HG03442 (cell line): ENCODE measurements at regions not wholly inside any gene's neighbourhood (a gene's known extent, or its start where the extent isn't known, plus 50 kb on each side); places are given as distances from the start of the nearest gene placed in this dataset.

Experiments
- ATAC-seq: cut with Tn5 transposase; IDR thresholded peaks from one replicate; pipeline ENCODE4 v1.9.1; 2021; ENCODE audit warnings: mild to moderate bottlenecking, moderate library complexity; ENCODE audit not compliant: unreplicated experiment

DNA sequence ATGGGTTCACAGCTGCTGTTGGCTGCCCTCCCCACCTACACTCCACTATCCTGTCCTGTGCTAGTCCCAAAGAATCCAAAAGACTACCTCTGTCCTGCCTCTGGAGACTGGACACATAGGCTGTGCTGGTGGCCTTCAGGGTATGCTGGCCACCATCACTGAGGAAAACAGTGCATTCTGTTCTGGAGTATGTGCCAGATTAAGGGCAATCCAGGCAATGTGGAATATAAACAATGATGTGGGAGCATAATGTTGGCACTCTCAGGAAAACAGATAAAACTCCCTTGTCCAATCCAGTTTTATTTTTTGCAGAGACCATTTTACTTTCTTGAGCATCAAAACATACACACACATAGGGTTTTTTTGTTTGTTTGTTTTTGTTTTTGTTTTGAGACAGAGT, 94.3 kb downstream of the GLUL start:
- ATAC-seq: no peak

DNA sequence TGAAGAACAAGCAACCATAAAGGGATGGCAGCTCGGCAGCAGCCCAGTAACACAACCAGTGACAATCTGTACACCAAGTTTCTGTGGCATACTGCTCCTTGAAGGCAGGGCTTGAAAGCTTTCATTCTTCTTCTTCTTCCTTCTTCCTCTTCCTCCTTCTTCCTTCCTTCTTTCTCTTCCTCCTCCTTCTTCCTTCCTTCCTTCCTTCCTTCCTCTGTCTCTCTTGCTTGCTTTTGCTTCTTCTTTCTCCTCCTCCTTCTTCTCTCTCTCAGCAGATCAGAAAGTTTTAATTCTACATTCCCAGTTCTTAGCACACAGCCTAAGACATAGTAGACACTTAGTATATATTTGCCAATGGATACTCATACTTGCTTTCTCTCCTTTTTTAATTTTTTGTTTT, 95.9 kb downstream of the GLUL start:
- ATAC-seq: no peak

DNA sequence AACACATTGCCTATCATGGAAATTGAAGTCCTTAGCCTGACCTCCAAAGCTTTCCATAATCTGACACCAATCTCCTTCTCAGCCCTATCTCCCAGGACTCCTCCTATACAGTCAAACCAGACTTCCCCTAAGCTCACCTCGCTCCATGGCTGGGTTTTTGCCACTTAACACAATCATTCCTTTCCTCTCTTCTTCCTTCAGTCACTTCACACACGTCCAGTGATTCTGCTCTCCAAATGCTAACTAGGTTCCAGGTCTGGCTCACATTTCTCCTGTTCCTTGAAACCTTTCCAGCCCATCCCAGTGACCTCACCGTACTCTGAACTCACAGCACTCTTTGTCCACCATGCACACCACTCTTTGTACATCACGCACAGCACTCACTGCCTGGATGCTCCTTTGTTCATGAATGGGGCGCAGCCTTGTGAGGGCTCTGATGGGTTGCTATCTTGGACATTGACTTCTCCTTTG, 98.4 kb downstream of the GLUL start:
- no peak for ATAC-seq

DNA sequence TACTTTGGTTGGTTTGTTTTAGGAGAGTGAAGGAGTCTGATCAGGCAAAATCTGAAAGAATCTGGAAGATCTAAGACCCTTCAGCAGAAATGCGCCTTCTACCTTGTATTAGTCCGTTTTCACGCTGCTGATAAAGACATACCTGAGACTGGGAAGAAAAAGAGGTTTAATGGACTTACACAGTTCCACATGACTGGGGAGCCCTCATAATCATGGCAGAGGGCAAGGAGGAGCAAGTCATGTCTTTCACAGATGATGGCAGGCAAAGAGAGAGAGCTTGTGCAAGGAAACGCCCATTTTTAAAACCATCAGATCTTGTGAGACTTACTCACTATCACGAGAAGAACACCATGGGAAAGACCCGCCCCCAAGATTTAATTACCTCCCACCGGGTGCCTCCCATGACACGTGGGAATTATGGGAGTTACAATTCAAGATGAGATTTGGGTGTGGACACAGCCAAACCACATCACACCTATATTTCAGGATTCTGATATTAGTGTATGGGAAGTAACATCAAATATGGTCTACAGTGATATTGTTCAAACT, 99.3 kb downstream of the GLUL start:
- ATAC-seq: no peak

DNA sequence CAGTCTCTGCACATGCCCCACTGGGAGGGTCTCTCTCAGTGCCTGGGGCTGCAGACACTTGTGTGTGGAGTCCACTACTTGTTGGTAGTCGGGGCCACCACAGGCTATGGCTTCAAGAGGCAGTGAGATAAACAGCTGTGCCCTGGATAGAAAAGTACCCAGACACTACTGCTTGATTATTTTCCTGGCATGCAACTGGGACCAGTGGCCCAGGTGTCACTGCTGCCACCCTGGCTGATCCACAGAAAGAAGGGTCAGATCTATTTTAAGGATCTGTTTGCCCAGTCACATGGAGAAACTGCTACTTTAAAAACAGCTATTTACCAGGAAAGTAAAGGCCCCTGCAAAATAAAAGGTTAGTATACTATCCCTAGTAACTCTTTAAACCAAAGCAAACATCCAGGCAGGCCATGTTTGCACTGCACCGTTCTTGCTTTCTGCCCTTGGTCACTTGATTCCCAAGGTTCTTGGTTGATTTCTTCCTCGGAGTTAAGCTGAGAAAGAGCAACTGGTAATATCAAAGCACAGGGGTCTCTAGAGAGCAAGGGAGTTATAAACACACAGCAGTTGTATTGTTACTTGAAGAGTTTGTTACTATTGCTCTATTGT, 99.9 kb downstream of the GLUL start:
- no peak for ATAC-seq

DNA sequence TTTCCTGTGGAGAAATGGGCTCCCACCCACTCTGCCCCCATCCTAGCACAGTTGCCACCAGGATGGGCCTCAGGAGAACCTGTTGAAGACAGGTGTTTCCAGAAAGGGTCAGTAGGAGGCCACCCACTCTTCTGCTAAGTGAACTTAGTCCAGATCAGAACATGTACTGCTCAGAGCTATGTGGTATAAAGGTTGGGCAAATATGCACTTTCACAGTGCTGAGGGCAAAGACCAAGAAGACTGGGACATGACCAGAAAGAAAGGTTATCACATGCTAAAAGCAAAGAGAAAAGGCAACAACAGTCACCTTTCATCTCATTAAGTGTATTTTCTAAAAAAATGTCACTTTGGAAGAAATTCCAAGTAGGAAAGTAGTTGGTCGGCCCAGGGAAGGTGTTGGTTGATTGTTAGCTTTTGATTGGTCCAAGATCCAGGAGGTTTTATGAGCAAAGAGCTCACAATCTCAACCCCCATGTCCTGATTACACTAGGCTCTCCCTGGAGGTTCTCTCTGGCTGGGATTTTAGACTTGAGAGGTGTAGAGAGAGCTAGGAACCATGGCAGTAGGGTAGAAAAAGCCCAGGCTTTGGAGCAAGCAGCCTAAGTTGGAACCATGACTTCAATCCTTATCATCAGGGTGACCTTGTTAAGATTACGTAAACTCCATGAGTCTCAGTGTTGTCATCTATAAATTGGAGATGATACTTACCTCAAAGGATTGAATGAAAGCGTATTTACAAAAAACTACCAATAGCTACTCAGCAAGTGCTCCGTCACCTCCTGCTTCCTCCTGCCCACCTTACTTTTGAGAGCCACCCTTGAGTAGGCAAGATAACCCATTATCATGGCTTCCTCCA, 102.6 kb downstream of the GLUL start:
- ATAC-seq: no peak

DNA sequence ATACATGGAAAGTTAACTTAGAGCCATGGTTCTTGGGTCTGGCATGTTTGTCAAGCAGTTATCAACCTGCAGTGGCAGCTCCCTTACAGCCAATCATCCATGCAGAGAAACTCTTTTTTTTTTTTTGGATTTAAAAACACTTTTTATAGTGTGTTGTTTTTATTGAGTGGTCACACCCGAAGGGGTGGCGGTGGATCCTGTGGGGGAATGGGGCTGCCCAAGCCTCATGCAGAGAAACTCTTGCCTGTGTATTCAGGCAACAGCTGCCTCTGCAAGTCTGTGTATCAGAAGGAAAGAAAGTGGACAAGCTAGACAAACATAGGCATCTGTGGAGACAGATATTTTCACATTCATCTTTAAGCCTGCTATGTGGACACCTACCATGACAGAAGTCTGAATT, 104.8 kb downstream of the GLUL start:
- no peak for ATAC-seq

DNA sequence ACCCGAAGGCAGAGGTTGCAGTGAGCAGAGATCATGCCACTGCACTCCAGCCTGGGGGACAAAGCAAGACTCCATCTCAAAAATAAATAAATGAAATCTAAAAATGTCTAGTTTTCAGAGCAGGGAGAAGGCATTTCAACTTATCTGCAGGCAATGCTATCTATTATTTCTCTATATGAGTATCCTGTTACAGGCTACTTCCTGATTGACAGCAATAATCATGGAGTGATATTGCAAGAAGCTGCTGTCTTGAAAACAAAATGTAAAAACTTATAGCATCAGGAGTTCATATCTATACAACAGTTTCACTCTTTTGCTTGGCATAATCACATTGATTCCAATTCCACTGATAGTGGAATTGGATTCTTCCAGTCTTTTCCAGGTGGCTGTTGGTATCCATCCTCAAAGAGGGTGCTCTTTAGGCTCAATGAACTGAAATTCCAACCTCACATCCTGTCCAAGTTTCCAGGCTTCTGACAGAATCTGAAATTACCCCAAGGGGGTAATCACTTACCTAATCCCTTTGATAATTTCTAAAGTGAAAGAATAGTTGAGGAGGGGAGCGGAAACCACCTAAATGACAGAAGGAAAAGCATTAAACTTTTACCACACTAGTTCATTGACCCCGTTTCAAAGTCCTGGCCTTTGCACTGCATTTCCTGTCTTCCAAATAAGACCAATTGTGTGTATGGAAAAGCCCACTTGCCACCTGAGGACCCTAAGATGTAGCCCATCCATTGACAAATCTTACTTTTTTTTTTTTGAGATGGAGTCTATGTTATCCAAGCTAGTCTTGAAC, 107.6 kb downstream of the GLUL start:
- ATAC-seq: no peak

DNA sequence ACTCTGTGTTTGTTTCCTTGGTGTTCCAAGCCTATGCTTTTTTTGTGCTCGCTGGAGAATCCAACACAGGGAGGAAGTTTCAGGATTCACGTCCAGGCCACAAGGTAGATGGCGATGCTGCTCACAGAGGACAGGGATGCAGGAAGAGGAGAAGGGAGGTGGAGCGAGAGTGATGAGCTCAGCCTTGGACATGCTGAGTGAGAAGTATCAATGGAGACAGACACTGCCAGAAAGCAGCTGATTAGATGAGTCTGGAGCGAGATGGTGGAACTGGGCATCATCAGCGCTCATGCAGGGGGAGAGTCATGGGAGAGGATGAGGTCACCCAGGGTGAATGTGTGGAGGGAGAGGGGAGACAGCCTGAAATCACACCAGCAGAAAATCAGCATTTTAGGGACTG, 110.0 kb downstream of the GLUL start:
- ATAC-seq: no peak

DNA sequence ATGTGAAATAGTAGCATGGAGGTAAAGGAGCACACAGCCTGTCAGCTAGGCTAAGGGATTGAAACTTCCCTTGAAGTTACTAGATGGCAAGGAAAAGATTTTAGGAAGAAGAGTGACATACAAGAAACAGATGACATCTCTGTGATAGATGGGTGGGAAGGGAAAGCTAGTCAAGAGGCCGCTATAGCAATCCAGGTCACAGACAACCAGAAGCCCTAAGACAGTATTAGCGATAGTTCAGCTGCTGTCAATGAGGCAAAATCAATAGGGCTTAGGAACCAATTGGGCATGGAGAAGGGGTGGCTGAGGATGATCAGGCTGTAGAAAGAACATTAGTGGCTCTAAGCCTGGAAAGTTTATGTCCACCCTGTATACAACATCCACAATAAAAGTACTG, 111.1 kb downstream of the GLUL start:
- no peak for ATAC-seq

DNA sequence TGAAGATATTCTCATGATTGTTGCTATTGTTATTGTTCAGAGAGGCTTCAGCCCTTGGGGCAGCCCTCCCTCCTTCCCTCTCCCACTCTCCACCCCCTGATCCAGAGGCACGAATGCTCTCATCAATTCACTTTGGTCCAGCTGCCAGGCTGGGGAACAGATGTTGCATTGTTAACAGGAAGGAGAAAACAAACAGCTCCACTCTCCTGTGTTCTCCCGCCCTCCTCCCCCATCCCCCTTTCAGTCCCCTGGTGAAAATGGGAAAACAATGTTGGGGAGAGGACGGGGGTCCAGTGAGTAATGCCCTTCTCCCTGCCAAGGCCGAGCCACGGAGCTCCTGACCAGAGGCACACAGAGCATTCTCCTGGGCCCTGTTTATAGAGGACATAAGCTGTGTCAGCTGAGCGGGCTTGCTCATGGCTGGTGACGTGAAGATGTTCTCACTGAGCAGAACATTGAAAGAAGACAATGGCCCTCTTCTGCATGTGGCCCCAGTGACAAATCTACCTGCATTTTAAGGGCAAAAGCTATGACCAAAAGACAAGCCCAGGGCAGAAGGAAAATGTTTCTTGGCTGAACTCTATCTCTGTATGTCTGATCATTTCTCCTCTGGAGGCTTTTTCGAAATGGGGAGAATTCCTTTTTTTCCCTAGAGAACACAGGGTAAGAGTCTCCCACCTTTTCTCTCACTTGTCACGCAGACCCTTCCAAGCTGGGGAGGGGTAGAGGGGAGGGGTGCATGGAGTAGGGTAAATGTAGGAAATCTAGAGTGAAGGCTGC, 111.7 kb downstream of the GLUL start:
- no peak for ATAC-seq

DNA sequence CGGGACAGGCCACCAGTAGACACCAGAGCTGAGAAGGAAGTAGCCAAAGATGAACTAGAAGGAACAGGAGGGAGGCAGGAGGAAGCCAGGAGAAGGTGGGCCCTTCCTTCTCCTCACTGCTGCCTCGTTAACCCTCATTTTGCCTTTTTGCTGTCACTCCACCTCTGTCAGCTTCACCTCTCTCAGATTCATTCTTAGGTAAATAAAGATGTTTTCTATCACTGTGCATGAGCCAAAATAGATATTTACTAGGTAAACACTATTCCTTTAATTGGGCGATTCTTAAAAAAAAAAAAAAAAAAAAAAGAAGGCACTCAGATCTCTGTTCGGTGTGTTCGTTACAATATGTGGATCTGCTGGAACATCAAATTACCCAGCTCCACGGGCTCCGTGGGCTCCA, 112.3 kb downstream of the GLUL start:
- ATAC-seq: no peak

DNA sequence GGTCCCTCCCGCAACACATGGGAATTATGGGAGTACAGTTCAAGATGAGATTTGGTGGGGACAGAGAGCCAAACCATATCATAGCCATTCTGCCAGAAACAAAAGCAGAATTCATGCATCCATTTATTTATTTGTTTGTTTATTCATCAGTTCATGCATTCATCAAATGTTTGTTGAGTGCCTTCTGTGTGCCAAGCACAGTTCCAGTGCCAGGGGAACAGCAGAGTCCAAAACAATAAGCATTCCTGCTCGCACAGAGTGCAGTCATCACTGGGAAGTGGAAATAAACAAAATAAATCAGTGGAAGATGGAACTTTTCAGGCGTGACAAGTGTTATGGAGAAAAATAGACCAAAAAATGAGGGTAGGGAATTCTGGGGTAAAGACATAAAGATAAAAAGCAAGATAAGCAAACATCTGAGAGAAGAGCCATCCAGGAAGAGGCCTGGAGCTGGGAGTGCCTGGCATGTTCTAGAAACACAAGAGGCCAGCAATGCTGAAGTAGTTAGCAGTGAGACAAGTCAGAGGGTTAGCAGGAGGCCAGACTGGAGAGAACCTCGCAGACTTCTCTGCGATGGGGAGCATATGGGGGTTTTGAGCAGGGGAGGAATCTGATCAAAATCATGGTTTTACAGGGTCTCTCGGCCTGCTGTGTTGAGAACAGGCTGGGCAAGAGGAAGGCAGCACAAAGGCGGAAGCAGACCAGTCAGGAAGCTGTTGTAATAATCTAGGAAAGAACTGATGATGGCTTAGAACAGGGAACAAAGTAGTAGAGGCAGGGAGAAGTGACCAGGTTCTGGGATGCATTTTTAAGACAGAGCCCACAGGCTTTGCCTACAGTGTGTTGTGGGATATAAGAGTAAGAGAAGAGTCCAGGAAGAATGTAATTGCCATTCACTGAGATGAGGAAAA, 113.2 kb downstream of the GLUL start:
- ATAC-seq: no peak

DNA sequence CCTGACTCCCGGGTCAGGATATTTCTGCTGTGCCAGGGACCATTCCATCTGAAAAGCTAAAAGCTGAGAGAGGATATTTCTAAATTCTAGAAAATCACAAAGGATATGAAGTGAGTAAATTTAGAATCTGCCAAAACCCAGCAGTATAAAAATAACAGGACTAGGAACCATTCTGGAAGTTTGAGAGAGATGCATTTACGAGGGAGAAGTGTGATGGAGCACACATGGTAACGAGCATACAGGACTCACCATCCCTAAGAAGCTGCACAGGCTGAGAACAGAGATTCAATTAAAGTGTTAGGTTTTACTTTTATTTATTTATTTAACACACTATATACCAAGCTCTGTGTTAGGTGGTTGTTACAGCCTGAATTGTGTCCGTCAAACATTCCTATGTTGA, 116.3 kb downstream of the GLUL start:
- ATAC-seq: no peak

DNA sequence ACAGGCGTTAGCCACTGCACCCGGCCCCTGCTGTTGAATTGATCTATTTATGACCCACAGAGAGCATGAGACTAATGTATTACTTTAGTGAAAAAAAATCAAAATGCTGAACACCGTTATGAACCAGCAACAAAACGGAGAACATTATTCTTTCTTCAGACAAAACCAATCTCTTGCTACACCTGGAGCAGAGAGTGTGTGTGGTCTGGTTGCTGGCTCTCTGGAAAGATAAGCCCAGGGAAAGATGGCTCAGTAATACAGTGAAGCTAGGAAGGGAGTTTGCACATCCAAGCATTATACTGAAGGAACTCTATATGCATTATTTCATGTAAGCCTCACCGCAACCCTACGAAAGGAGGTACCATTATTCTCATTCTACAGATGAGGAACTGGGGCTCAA, 117.0 kb downstream of the GLUL start:
- ATAC-seq: no peak

DNA sequence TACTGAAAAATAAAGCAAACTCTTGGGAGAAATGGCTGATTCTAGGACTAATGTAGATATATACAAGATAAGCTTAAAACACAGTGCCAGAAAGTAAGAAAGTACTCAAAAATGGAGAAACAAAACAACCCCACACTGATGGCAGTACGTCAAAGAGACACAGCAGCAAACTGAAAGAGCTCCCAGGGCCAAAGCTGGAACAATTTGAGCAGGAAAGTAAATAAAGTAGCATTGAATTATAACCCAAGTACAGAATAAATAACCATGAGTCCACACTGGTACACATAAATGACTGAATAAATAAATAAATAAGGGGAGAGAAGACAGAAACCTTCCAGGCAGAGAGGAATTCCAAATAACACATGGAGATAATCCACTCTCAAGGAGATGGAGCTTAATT, 120.9 kb downstream of the GLUL start:
- no peak for ATAC-seq

DNA sequence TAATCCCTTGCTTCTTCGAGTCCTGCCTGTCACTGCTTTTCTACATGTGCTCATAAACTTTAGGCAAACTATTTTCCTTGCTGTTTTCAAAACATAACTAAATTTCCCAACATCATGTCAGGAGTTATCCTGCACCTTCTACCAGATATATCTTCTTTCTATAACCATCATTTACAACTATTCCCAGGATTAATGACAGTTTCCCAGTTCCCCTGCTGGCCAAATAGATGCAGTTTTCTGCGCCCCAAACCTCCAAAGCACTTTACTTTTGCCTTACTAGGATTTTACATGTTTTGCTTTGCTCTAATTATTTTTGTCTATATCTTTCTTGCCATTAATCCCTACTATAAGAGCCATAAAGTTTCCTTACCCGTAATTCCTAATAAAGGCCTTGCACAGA, 122.5 kb downstream of the GLUL start:
- no peak for ATAC-seq

DNA sequence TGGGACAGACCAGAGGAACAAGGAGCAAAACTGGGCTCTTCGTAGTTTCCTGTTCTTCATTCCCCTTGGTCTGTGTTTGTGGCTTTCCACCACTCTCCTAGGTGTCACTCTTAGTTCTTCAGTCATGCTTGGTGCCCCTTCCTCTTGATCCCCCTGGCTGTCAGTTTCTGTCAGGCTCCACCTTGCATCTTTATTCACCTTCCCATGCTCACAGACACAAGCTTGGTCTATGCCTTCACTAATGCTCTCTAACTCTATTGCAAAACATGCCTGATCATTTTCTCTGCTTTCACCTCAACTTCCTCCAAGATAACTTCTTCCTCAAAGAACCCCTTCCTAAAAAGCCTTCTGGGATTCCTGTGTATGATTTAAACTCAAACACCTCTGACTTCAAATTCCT, 122.9 kb downstream of the GLUL start:
- ATAC-seq: no peak

DNA sequence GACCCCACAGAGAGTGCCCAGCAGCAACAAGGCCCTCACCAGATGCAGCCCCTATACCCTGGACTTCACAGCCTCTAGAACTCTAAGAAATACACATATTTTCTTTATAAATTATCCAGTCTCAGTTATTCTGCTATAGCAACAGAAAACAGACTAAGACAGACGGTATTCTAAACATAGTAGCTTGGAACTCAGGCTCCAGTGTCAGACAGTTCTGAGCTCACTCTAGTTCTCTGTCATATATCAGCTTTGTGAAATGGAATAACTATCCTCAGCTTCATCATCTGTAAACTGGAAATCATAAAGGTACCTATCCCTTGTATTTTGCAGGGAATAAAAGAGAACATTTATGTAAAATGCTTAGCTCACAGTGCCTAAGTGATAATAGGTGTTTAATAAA, 127.4 kb downstream of the GLUL start:
- no peak for ATAC-seq

DNA sequence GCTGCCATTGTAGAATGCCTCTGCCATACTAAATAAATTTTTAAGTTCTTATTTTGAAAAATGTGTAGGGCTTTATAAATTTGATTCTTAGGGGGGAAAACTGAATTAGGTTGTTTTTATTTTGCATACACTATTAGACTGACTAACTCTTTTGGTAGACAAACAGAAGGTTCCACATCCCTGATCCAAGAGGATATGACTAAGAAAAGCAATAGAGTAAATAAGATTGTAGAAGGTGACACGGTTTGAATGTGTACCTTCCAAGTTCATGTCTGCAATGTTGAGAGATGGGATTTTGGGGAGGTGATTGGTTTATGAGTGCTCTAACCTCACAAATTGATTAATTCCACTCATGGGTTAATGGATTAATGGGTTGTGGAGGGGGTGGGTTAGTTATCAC, 127.9 kb downstream of the GLUL start:
- ATAC-seq: no peak
